ENCODE measurements at regions not wholly inside any gene's neighbourhood (a gene's known extent, or its start where the extent isn't known, plus 50 kb on each side); places are given as distances from the start of the nearest gene placed in this dataset.

DNA sequence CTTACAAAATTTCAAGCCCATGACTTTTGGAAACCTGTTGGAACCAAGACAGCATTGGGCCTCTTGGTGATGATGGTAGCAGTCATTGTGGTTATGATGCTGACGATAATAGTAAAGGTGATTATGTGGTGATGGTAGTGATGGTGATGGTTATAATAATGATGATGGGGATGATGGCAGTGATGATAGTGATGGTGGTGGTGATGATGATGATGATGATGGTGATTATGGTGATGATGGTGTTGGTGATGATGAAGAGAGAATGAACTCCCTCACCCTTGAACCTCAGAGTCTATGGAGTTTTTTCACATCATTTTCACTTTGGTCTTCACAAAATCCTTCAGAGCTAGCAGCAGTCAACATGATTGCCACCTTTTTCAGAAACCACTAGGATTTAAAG, 105.3 kb upstream of the ASIC2 start:
- no peaks in the 10 kb centered on the region for H3K4me1 ChIP-seq
- no peak for TF ChIP-seq POLR2A (IDR thresholded peaks at IDR 0.05)
- TF ChIP-seq, protein P1, sequence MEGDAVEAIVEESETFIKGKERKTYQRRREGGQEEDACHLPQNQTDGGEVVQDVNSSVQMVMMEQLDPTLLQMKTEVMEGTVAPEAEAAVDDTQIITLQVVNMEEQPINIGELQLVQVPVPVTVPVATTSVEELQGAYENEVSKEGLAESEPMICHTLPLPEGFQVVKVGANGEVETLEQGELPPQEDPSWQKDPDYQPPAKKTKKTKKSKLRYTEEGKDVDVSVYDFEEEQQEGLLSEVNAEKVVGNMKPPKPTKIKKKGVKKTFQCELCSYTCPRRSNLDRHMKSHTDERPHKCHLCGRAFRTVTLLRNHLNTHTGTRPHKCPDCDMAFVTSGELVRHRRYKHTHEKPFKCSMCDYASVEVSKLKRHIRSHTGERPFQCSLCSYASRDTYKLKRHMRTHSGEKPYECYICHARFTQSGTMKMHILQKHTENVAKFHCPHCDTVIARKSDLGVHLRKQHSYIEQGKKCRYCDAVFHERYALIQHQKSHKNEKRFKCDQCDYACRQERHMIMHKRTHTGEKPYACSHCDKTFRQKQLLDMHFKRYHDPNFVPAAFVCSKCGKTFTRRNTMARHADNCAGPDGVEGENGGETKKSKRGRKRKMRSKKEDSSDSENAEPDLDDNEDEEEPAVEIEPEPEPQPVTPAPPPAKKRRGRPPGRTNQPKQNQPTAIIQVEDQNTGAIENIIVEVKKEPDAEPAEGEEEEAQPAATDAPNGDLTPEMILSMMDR (IDR thresholded peaks at IDR 0.05), result no peak
- no peak overlapping the region for H3K4me3 ChIP-seq
- intact Hi-C loops (cut with DNase I; ENCODE audit: low total_unique reads), result no loop called here
- no peaks in the 10 kb centered on the region for H3K27me3 ChIP-seq
- 76 to 90% methylated on average over 1 of the region's 1 CpG for WGBS, 2 donors
- no peak overlapping the region for H3K27ac ChIP-seq
- DNase-seq, result no peak
- H3K36me3 ChIP-seq (ENCODE audit: low read depth, missing control alignments), result no peaks in the 10 kb centered on the region
- H3K9me3 ChIP-seq, result no peaks in the 10 kb centered on the region

GRCh38 chr17:33401249-33401648, 108.2 kb upstream of the ASIC2 start:
- intact Hi-C loops (cut with DNase I; ENCODE audit: low total_unique reads), result no loop called here
- H3K27me3 ChIP-seq, result no peaks in the 10 kb centered on the region
- H3K4me3 ChIP-seq, result no peak overlapping the region
- no peak overlapping the region for H3K27ac ChIP-seq
- no peak for DNase-seq
- WGBS, 2 donors, result 83 to 92% methylated on average over 2 of the region's 2 CpGs
- H3K9me3 ChIP-seq, result no peaks in the 10 kb centered on the region
- H3K4me1 ChIP-seq, result no peaks in the 10 kb centered on the region
- TF ChIP-seq, protein P1 (IDR thresholded peaks at IDR 0.05), result no peak
- no peak for TF ChIP-seq POLR2A (IDR thresholded peaks at IDR 0.05)
- H3K36me3 ChIP-seq (ENCODE audit: low read depth, missing control alignments), result no peaks in the 10 kb centered on the region

DNA sequence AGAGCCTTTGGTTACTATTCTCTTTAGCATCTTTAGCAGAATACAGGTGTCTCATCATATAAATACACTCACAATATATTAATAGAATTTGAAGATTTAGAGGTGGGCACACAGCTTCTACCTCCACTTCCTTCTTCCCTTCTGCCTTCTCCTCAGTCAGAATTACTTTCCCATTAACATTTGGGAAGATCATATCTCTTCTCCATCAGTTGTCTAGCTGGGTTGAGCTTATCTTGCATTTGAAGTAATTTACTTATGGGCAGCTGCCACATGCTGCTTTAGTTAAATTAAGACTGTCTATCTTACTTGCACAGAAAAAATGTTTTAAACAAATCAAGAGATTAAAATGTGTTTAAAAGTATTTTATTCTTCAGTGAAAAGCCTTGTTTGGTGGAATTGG, 110.1 kb upstream of the ASIC2 start:
- Histone ChIP-seq H3K4me1 (peaks cover 5% of the 10 kb centered on the region), H3K4me3 (no peak overlapping the region), H3K27ac (no peak overlapping the region), H3K36me3 (ENCODE audit: low read depth, missing control alignments) (no peaks in the 10 kb centered on the region), H3K27me3 (no peaks in the 10 kb centered on the region), H3K9me3 (no peaks in the 10 kb centered on the region)
- DNase-seq, result no peak
- TF ChIP-seq, protein P1 (IDR thresholded peaks at IDR 0.05), result no peak
- TF ChIP-seq POLR2A (IDR thresholded peaks at IDR 0.05), result no peak
- intact Hi-C loops (cut with DNase I; ENCODE audit: low total_unique reads), result no loop called here

- 88% methylated on average over 4 of the region's 4 CpGs for WGBS, 2 donors
- H3K4me1 ChIP-seq, result peaks cover 5% of the 10 kb centered on the region
- no peaks in the 10 kb centered on the region for H3K36me3 ChIP-seq (ENCODE audit: low read depth, missing control alignments)
- no peak overlapping the region for H3K4me3 ChIP-seq
- no peaks in the 10 kb centered on the region for H3K9me3 ChIP-seq
- TF ChIP-seq, protein P1 (IDR thresholded peaks at IDR 0.05), result no peak
- TF ChIP-seq POLR2A (IDR thresholded peaks at IDR 0.05), result no peak
- intact Hi-C loops (cut with DNase I; ENCODE audit: low total_unique reads), result no loop called here
- DNase-seq, result no peak
- H3K27me3 ChIP-seq, result no peaks in the 10 kb centered on the region
- H3K27ac ChIP-seq, result no peak overlapping the region
Measured at GRCh38 chr17:33404070-33404819, 111.2 kb upstream of the ASIC2 start.

GRCh38 chr17:33416131-33416530, 123.0 kb upstream of the ASIC2 start:
- WGBS, 2 donors, result 63 to 68% methylated on average over 2 of the region's 2 CpGs
- Histone ChIP-seq H3K27ac (no peak overlapping the region), H3K9me3 (no peaks in the 10 kb centered on the region), H3K27me3 (no peaks in the 10 kb centered on the region), H3K4me1 (no peaks in the 10 kb centered on the region), H3K36me3 (ENCODE audit: low read depth, missing control alignments) (no peaks in the 10 kb centered on the region), H3K4me3 (no peak overlapping the region)
- DNase-seq, result no peak
- TF ChIP-seq, protein P1 (IDR thresholded peaks at IDR 0.05), result no peak
- TF ChIP-seq POLR2A (IDR thresholded peaks at IDR 0.05), result no peak
- intact Hi-C loops (cut with DNase I; ENCODE audit: low total_unique reads), result no loop called here

Measured in testis (tissue), 2 donors.